Uterus (tissue), 3 donors: ENCODE measurements at regions not wholly inside any gene's neighbourhood (a gene's known extent, or its start where the extent isn't known, plus 50 kb on each side); places are given as distances from the start of the nearest gene placed in this dataset.

Source experiments
- DNase-seq, 2 donors: peaks; one replicate each; pipeline ENCODE4 v3.0.0-alpha.2; 2019 to 2020
- H3K27ac ChIP-seq, 2 donors: fragments of 200-600 bp; sonication (generic); 1 replicate in 1 of 2; 2 replicates in 1 of 2; pipeline ENCODE4 v1.5.1; 2016 to 2018
- H3K27me3 ChIP-seq, 2 donors: fragments of 200-600 bp; sonication (generic); one replicate each; pipeline ENCODE4 v1.5.1; 2018 to 2019; ENCODE audit warnings: control low read depth in 1 of 2
- H3K36me3 ChIP-seq, 2 donors: fragments of 200-600 bp; sonication (generic); one replicate each; pipeline ENCODE4 v1.5.1; 2019; ENCODE audit warnings: control low read depth in 1 of 2
- H3K4me1 ChIP-seq, 2 donors: fragments of 200-600 bp; sonication (generic); one replicate each; pipeline ENCODE4 v1.5.1; 2018 to 2019; ENCODE audit warnings: control low read depth in 1 of 2
- H3K4me3 ChIP-seq, 2 donors: fragments of 200-600 bp; sonication (generic); 1 replicate in 1 of 2; 2 replicates in 1 of 2; pipeline ENCODE4 v1.5.1; 2018 to 2019; ENCODE audit warnings: mild to moderate bottlenecking in 1 of 2
- H3K9me3 ChIP-seq, 2 donors: fragments of 200-600 bp; sonication (generic); one replicate each; pipeline ENCODE4 v1.5.1; 2019; ENCODE audit warnings: control low read depth in 1 of 2
- CTCF ChIP-seq, 4 experiments: fragments of 200-600 bp in 2 of 4; fragments of 450-650 bp in 2 of 4; sonication (generic) in 2 of 4; IDR thresholded peaks; one replicate each; pipeline ENCODE4 v1.5.1; 2016 to 2019; ENCODE audit warnings: antibody characterized with exemption in 4 of 4, mild to moderate bottlenecking in 2 of 4, moderate library complexity in 1 of 4
- POLR2A ChIP-seq, 2 donors: fragments of 450-650 bp; IDR thresholded peaks; one replicate each; pipeline ENCODE4 v1.6.1; 2016; ENCODE audit warnings: antibody characterized with exemption in 2 of 2, mild to moderate bottlenecking in 1 of 2, moderate library complexity in 1 of 2
- intact Hi-C: fragments of 100-400 bp; cut with DNase I; formaldehyde crosslinking; loops from one replicate; pipeline ENCODE4 v1.15.1; 2023; ENCODE audit warnings: low total_unique reads
- donor health status: DM: yes; HTN: yes; CAD: no.

GRCh38 chr7:25553580-25554291 is 325.4 kb upstream of the NPVF start:
- Histone ChIP-seq H3K27ac (no peak overlapping the region), H3K36me3 (no peaks in the 10 kb centered on the region), H3K9me3 (no peaks in the 10 kb centered on the region), H3K4me1 (no peaks in the 10 kb centered on the region), H3K27me3 (no peaks in the 10 kb centered on the region), H3K4me3 (no peak overlapping the region)
- intact Hi-C loops: no loop called here
- TF ChIP-seq CTCF (IDR thresholded peaks at IDR 0.05) (no peak), POLR2A (IDR thresholded peaks at IDR 0.05) (no peak)
- no peak for DNase-seq

GRCh38 chr7:25557379-25557917 is 329.2 kb upstream of the NPVF start:
- TF ChIP-seq CTCF (IDR thresholded peaks at IDR 0.05): no peak
- TF ChIP-seq POLR2A (IDR thresholded peaks at IDR 0.05): no peak
- Histone ChIP-seq H3K4me3 (no peak overlapping the region), H3K9me3 (no peaks in the 10 kb centered on the region), H3K4me1 (peaks cover 0 to 6% of the 10 kb centered on the region in 2 donors), H3K27me3 (no peaks in the 10 kb centered on the region), H3K36me3 (no peaks in the 10 kb centered on the region), H3K27ac (no peak overlapping the region)
- no peak for DNase-seq
- intact Hi-C loops: no loop called here

GRCh38 chr7:25557930-25558329 is 329.6 kb upstream of the NPVF start:
- DNase-seq: no peak
- no peaks in the 10 kb centered on the region for H3K27me3 ChIP-seq
- no peaks in the 10 kb centered on the region for H3K36me3 ChIP-seq
- H3K27ac ChIP-seq: no peak overlapping the region
- TF ChIP-seq POLR2A (IDR thresholded peaks at IDR 0.05) (no peak), CTCF (IDR thresholded peaks at IDR 0.05) (no peak)
- intact Hi-C loops: no loop called here
- no peak overlapping the region for H3K4me3 ChIP-seq
- no peaks in the 10 kb centered on the region for H3K9me3 ChIP-seq
- peaks cover 0 to 6% of the 10 kb centered on the region in 2 donors for H3K4me1 ChIP-seq

- DNase-seq: no peak
- intact Hi-C loops: no loop called here
- peaks cover 0 to 6% of the 10 kb centered on the region in 2 donors for H3K4me1 ChIP-seq
These were observed 330.3 kb upstream of the NPVF start for GRCh38 chr7:25558605-25559004.

More at GRCh38 chr7:25558605-25559004, 330.3 kb upstream of the NPVF start:
- TF ChIP-seq CTCF (IDR thresholded peaks at IDR 0.05) (no peak), POLR2A (IDR thresholded peaks at IDR 0.05) (no peak)
- H3K36me3 ChIP-seq: no peaks in the 10 kb centered on the region
- H3K4me3 ChIP-seq: no peak overlapping the region
- no peaks in the 10 kb centered on the region for H3K27me3 ChIP-seq
- H3K27ac ChIP-seq: no peak overlapping the region
- no peaks in the 10 kb centered on the region for H3K9me3 ChIP-seq
